Ishikawa (cell line): ENCODE measurements at regions not wholly inside any gene's neighbourhood (a gene's known extent, or its start where the extent isn't known, plus 50 kb on each side); places are given as distances from the start of the nearest gene placed in this dataset.

Source experiments
- CEBPB ChIP-seq: IDR thresholded peaks from 2 replicates; pipeline ENCODE4 v1.6.1; 2012
- RAD21 ChIP-seq: IDR thresholded peaks from 2 replicates; pipeline ENCODE4 v1.6.1; 2012; ENCODE audit warnings: low read depth

DNA sequence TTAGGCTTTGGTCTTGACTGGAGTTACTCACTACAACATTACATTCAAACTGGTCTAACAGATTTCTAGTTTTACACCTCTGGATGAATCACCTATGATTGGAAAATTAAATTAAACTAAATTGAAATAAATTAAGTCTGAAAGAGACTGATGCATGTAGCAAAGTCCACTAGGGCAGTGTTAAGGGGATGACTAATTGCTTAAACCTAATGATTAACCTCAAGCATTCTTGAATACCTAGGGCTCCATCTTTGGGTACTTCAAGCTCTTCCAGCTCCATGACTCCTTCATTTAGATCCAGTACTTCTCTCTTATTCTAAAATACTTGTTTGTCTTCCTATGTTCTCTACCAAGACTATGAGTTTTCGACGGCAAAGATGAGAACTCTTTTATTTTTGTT lies 86.8 kb downstream of the SH2D1A start:
- TF ChIP-seq CEBPB: no peak
- no peak for TF ChIP-seq RAD21
